ENCODE measurements at regions not wholly inside any gene's neighbourhood (a gene's known extent, or its start where the extent isn't known, plus 50 kb on each side); places are given as distances from the start of the nearest gene placed in this dataset.
"Not testable (repeated sequence)": the region's sequence is repeated elsewhere in the genome, so short reads cannot be mapped to it uniquely, and the experiment has no call there.

GRCh38 chr21:18000981-18001686 lies 182.0 kb upstream of the C21orf91 start:
- ChIA-PET POLR2A (no interaction called here), CTCF (no interaction called here)
- no peak for TF ChIP-seq NFRKB (IDR thresholded peaks at IDR 0.05)
- no peak for TF ChIP-seq FOXM1 (IDR thresholded peaks at IDR 0.05; ENCODE audit: borderline replicate concordance)
- TF ChIP-seq PKNOX1 (IDR thresholded peaks at IDR 0.05), result no peak
- no peak for TF ChIP-seq L3MBTL2 (conservative IDR thresholded peaks at IDR 0.05)
- no peak for TF ChIP-seq ZNF384 (IDR thresholded peaks at IDR 0.05)
- no peak for TF ChIP-seq ARNT (IDR thresholded peaks at IDR 0.05)
- TF ChIP-seq FOXK2 (IDR thresholded peaks at IDR 0.05), result no peak
- no peak for TF ChIP-seq CTBP1 (IDR thresholded peaks at IDR 0.05; ENCODE audit: borderline replicate concordance)
- no peak for TF ChIP-seq BHLHE40 (IDR thresholded peaks at IDR 0.05; ENCODE audit: borderline replicate concordance)
- TF ChIP-seq LEF1 (IDR thresholded peaks at IDR 0.05; ENCODE audit: borderline replicate concordance), result no peak
- no peak for TF ChIP-seq ELF4 (IDR thresholded peaks at IDR 0.05)
- no peak for TF ChIP-seq SP1 (IDR thresholded peaks at IDR 0.05)
- no peak for TF ChIP-seq HDGF (IDR thresholded peaks at IDR 0.05; ENCODE audit: borderline replicate concordance)
- TF ChIP-seq FOXA1 (IDR thresholded peaks at IDR 0.05), result no peak
- DNase-seq (ENCODE audit: extremely low spot score), result no peak

GRCh38 chr21:17998599-17998998 lies 179.4 kb upstream of the C21orf91 start:
- POLR2A ChIA-PET; DNase-seq (ENCODE audit: extremely low spot score); CTCF ChIA-PET: not testable (repeated sequence)

- ChIA-PET CTCF (no interaction called here), POLR2A (no interaction called here)
- DNase-seq (ENCODE audit: extremely low spot score), result no peak
- TF ChIP-seq NFRKB (IDR thresholded peaks at IDR 0.05) (no peak), SP1 (IDR thresholded peaks at IDR 0.05) (no peak), FOXK2 (IDR thresholded peaks at IDR 0.05) (no peak), BHLHE40 (IDR thresholded peaks at IDR 0.05; ENCODE audit: borderline replicate concordance) (no peak), FOXM1 (IDR thresholded peaks at IDR 0.05; ENCODE audit: borderline replicate concordance) (no peak), SUZ12 (IDR thresholded peaks at IDR 0.05) (no peak), ARNT (IDR thresholded peaks at IDR 0.05) (no peak), CTBP1 (IDR thresholded peaks at IDR 0.05; ENCODE audit: borderline replicate concordance) (no peak), PKNOX1 (IDR thresholded peaks at IDR 0.05) (no peak), ZNF384 (IDR thresholded peaks at IDR 0.05) (no peak), TARDBP (IDR thresholded peaks at IDR 0.05) (no peak), FOXA1 (IDR thresholded peaks at IDR 0.05) (no peak), L3MBTL2 (conservative IDR thresholded peaks at IDR 0.05) (no peak), LEF1 (IDR thresholded peaks at IDR 0.05; ENCODE audit: borderline replicate concordance) (no peak), ELF4 (IDR thresholded peaks at IDR 0.05) (no peak), HDGF (IDR thresholded peaks at IDR 0.05; ENCODE audit: borderline replicate concordance) (no peak)
Measured at GRCh38 chr21:17989780-17990179, 170.6 kb upstream of the C21orf91 start.

- TF ChIP-seq SUZ12 (IDR thresholded peaks at IDR 0.05) (no peak), FOXM1 (IDR thresholded peaks at IDR 0.05; ENCODE audit: borderline replicate concordance) (no peak)
- DNase-seq (ENCODE audit: extremely low spot score), result no peak
- CTCF ChIA-PET, result no interaction called here
- POLR2A ChIA-PET, result no interaction called here
Measured at GRCh38 chr21:17988102-17988437, 168.9 kb upstream of the C21orf91 start.

- no peak for DNase-seq (ENCODE audit: extremely low spot score)
- POLR2A ChIA-PET, result no interaction called here
- TF ChIP-seq SUZ12 (IDR thresholded peaks at IDR 0.05) (no peak), ARNT (IDR thresholded peaks at IDR 0.05) (no peak), SP1 (IDR thresholded peaks at IDR 0.05) (no peak), FOXK2 (IDR thresholded peaks at IDR 0.05) (no peak), PKNOX1 (IDR thresholded peaks at IDR 0.05) (no peak), LEF1 (IDR thresholded peaks at IDR 0.05; ENCODE audit: borderline replicate concordance) (no peak)
- CTCF ChIA-PET, result no interaction called here
Measured at GRCh38 chr21:17987382-17988101, 168.4 kb upstream of the C21orf91 start.

- no peak for DNase-seq (ENCODE audit: extremely low spot score)
- TF ChIP-seq LEF1 (IDR thresholded peaks at IDR 0.05; ENCODE audit: borderline replicate concordance) (no peak), ELF4 (IDR thresholded peaks at IDR 0.05) (no peak), HDGF (IDR thresholded peaks at IDR 0.05; ENCODE audit: borderline replicate concordance) (no peak), NFRKB (IDR thresholded peaks at IDR 0.05) (no peak)
- POLR2A ChIA-PET, result no interaction called here
- CTCF ChIA-PET, result no interaction called here
Measured at GRCh38 chr21:17981060-17981740, 162.0 kb upstream of the C21orf91 start.

- CTCF ChIA-PET, result no interaction called here
- TF ChIP-seq ZNF384 (IDR thresholded peaks at IDR 0.05), result no peak
- no peak for TF ChIP-seq FOXK2 (IDR thresholded peaks at IDR 0.05)
- no peak for TF ChIP-seq HDGF (IDR thresholded peaks at IDR 0.05; ENCODE audit: borderline replicate concordance)
- TF ChIP-seq FOXM1 (IDR thresholded peaks at IDR 0.05; ENCODE audit: borderline replicate concordance), result no peak
- TF ChIP-seq CTBP1 (IDR thresholded peaks at IDR 0.05; ENCODE audit: borderline replicate concordance), result no peak
- POLR2A ChIA-PET, result no interaction called here
- no peak for DNase-seq (ENCODE audit: extremely low spot score)
Measured at GRCh38 chr21:17979763-17980162, 160.6 kb upstream of the C21orf91 start.
